NCI-H187 (cell line): ENCODE measurements at regions not wholly inside any gene's neighbourhood (a gene's known extent, or its start where the extent isn't known, plus 50 kb on each side); places are given as distances from the start of the nearest gene placed in this dataset.

ENCODE experiments used
- DNase-seq, 2 experiments: peaks; one replicate each; lab custom pipeline; 2025; lab: John Stamatoyannopoulos, UW

DNA sequence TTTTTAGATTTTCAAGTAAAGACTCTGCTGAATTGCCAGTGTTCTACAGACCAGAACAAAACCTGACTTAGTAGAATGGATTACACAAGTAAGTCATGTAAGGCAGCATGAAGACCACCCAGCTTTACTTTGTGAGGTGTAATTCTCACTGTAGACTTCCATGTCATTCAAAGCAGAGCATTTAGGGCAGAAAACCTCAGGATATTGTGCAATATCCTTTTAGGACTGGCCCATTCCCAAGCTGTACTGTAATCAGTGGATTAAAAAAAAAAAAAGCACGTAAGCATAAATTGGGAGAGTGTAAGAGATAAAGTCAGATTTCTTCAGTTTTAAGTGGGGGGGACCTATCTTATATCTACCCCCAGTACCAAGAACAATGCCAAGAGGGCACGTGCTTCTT lies 380.5 kb upstream of the PRMT6 start:
- no peak for DNase-seq

DNA sequence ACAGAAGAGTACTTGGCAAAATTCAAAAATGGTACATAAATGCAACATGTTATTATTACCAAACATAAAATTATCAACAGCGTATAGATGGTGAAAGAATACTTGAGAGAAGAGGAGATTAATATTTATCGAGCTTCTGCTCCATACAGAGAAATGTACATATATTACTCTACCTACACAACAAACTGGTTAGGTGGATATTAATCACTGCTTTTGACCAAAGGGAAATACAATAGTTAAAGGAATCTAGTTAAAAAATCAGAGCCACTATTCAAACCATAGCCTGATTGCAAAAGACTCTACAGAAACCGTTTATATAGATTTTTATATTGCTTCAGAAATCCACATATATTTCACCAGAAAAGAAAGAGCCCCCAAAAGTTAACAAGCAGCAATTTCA lies 379.3 kb upstream of the PRMT6 start:
- DNase-seq = no peak

DNA sequence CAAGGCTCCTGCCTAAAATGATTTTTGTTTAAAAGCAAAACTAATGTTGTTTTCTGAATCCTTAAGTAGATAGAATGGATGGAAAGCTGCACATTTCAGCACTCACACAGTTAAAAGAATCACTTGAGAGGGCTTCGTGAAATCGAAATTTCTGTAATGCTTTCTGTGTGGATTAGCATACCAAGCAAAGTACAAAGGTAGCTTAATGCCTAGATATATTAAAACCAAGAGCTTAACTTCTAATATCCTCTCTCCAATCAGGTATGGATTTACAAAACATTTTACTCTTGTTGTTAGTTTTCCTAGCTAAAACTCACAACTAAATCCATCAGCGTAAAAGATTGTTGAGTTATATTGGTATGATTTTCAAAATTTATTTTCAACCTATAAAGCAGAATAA lies 378.8 kb upstream of the PRMT6 start:
- no peak for DNase-seq

DNA sequence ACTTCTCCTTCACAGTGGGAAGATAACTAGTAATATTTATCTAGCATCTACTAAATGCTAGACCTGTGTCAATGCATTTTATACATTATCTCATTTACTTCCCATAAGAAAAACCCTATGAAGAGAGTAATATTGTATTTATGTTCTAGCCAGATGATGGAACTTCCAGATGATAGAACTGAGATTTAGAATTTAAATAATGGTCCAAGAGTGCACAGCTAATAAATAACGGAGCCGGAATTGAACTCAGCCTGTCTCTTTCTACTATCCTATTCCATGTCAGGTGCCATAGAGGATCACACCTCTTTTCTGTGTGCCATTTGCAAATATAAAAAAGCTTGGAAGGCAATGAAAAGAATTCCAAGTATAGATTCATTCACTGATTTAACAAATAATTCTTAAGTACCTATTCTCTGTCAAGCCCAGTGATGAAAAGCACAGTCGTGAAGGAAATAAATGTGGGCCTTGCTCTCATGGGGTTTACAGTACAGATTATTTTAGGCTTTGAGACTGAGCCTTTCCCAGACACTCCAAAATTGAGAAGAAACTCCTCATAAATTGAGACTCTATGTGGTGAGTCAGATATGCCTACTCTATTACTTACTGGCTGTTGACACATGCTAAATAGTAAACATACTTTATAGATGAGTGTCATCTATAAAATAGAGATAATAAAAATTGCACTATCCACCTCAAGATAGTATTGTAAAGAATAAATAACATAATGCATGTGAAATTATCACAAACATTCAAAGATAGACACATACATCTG lies 378.0 kb upstream of the PRMT6 start:
- no peak for DNase-seq

DNA sequence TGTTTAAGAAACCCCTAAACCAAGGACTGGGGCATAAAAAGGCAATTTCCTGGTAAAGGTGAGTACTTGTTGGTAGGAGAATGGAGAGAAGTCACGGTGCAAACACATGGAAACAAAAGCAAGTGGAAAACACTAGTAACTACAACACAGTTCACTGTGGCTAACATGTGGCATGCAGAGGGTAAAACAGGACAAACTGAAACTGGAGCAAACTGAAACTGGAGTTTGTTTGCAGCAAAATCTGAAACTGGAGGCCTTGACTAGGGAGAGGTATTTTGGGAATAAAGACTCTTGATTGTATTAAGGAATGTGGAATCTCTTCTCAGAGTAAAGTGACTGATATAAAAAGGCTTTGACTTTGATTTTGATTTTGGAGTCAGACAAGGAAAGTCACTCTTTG lies 376.3 kb upstream of the PRMT6 start:
- no peak for DNase-seq

DNA sequence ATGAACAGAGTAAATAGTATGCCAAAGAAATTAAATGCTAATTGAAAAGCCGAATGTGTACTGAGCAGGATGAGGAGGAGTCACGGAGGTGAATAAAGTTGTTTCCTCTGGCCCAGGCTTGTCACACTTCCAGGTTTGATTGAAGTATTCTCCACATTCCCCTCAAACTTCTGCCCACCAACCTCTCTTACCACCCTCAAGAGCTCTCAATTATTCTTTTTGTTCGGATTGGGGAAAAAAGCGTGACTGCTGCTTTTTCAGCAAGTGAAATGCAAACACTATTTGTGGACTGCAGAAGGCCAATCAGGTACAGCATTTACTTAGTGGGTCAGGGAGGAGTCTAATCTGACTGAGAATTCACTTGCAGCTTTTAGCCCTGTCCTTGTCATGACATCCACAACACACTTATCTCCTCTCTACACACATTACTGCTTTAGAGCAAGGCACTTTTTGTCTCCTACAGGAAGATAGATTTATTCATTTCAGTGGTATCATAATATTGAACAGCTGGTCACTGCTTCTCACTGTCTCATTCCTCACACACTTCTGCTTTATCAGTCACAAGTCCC lies 375.6 kb upstream of the PRMT6 start:
- no peak for DNase-seq

DNA sequence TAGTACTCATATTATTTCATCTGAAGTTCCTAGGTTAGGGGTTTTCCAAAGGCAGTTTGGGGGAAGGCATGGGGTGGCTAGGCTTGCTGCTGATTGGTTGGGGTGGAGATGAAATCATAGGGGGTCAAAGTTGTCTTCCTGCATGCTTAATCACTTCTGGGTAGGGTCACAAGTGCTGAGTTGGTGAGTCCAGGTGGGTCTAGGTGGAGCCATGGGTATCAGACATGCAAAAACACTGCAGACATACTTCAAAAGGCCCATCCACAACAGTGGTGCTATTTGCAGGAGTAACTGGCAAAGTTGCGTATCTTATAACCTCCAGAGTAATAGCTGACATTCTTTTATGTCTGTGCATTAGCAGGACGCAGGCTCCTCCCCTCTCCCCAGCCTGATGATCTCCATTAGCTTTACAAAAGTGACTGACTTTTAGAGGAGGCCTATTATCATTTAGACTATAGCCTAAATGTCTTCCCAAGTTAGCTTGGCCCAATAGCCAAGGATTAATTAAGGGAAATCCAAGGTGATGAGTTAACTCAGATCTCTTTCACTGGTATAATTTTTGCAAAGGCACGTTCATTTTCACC lies 374.4 kb upstream of the PRMT6 start:
- DNase-seq = no peak

DNA sequence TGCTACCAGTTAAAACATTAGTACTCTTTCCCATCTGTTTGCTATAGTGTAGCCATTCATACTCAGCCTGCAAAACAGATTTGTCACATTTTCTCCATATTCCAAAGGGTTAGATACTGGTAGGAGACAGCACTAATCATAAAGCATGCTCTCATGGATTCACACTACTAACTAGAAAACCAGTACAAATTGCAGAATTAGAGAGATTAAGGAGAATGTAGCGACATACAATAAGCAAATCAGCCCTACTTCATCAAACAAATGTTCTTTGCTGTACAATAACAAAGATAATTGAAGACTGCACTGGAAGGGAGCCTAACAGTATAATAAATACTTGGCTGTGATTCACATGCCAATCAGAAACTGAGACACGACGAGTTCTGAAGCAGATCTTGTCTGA lies 368.0 kb upstream of the PRMT6 start:
- no peak for DNase-seq

DNA sequence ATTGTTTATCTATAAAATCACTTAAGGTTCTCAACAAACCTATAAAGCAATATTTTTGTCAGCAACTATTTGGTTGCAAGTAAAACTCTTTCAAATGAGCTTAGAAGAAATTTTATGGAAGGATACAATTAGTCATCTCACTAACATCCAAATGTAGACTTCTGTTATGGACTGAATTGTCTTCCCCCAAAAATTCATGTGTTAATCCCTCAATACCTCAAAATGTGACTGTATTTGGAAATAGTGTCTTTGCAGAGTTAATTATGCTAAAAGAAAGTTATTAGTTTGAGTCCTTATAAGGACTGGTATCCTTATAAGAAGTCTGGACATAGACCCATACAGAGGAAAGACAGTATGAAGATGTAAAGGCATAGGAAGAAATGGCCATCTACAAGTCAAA lies 357.8 kb upstream of the PRMT6 start:
- no peak for DNase-seq

DNA sequence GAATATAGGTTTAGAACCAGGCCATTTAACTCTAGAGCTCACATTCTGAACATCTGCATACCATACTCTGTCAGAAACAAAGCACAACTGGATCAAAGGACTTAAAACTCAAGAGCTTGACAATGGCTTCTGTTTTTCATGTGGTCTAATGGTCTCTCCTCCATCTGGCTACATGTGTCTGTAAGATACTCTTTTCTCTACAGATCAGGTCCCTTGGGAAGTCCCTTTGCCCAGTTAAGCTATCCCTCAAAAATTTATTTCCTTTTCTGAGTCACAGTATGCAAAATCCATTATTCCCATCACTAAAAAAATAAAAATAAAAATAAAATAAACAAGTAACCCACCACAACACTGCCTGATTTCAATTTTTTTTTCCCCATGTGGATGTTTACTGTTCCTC lies 357.0 kb upstream of the PRMT6 start:
- DNase-seq = no peak

DNA sequence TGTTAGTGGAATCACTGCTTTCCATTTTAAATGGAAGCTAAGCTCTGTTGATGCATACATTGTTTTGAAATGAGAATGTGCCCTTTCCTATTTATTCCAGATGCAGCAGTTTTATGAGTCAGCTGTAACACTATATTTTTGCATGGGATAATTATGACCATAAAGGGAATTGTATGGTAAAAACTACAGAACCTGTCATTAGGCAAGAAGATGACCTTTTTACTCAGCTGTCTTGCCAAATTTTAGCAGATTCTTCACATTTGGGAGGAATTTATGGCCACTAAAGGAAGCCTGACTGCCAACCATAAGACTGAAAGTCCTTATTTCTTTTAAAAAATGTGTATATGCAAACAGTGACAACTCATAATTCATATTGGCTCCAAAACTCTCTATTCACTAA lies 356.3 kb upstream of the PRMT6 start:
- DNase-seq = no peak

DNA sequence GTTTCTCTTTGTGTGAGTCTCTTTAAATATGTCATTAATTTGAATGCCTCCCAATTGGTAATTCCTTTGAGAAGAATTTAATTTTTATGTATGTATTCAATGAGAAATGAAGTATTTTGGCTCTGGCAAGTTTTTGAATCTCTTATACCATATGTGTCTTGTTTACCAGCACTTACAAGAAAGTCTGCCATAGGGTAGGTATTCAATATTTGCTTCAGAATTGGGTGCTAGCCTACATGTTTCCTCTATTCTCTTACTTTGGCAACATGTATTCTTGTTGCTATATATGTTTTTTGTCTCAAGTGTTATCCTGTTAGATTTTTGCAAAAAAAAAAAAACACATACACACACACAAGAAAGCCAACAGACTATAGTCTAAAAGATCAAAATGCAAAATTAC lies 350.5 kb upstream of the PRMT6 start:
- DNase-seq = no peak

DNA sequence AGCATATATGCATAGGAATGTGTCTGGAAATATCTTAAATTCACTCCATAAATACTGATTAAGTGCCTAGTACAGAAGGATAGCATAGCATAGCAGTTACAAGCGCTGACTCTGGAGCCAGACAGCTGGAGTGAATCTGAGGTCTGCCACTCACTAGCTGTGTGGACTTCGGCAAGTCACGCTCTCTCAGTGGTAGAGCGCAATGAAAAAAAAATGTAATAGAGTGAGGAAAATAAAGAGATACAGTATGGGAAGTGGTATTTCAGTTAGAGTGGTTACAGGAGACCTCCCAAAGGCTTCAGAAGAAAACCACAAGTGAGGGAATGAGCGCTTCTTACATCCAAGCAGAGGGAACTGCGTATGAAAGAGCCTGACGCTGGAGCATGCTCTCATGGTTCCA lies 338.9 kb upstream of the PRMT6 start:
- no peak for DNase-seq

DNA sequence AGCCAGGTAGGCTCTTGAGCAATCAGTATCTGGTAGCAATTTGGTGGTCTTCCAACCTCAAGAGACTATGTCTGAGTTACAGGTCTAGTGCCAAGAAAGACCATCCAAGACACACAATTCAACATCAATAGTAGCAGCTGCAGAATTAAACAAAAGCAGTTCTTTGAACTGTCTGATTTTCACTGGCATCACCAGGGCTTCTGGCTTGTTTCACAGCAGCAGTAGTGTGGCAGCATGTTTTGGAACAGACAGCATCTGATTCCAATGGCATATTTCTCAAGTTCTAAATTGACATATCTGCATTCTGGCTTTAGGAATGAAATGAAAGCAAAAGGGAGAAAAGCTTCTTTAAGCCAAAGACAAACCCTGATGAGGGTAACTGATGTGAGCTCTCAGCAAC lies 334.7 kb upstream of the PRMT6 start:
- no peak for DNase-seq

DNA sequence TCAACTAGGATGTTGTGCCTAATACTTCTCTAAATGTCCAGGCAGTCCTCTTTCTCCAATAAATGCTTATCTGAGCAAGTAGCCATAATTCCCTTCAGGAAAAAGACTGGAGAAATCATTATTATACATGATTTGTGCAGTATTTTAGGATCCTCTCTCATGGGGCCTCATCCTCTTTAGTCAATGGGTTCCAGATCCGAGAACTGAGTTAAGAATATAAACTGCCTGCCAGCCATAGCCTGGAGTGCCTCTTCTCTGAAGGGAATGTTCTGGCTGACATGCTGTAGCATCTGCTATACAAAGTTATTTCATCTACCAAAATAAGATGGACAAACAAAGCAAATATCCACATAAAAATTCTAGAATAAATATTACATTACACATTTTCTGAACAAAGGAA lies 334.0 kb upstream of the PRMT6 start:
- no peak for DNase-seq

DNA sequence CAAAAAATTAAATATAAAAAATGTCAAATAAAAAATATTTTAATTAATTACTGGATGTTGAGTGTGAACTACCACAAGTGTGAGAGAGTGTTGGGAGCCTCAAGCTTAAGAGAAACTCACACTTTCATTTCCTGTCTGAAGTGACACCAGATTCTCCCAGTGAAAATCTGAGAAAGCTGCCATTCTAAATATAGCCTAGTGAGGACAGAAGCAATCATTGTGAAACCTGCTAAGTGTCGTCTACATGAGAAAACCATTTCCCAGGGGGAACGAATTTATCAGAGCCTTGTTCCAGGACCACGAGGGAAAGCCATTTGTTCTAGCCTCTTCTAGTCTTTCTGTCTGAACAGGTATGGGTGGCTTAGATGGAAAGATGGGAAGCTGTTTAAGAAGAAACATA lies 329.3 kb upstream of the PRMT6 start:
- DNase-seq = no peak

DNA sequence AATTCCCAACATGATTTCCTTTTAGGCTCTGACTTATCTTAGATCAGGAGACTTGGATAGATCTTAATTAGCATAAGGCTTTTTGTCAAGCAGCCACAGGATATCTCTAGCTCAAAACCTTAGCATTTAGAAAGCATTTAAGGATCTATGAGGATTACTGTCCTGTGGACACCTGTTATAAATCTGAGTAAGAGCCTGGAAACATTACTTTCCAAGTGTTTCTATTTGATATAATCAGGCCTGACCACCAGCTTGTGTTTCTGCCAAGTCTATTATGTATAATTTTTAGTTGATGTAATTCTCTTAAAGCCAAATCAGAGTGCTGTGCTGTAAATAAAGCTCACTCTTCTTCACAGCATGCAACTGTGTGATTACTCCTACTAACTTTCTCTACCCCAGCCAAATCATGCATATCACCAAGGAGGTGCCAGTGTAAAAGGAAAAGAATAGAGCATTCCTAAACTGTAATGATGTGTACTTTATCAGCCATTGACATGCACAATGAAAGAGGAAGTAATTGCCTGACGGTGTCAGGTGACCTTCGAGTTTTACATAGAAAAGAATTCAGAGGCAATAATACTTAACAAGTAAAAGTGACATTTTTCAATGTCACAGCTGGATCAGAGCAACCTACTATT lies 309.9 kb upstream of the PRMT6 start:
- no peak for DNase-seq

DNA sequence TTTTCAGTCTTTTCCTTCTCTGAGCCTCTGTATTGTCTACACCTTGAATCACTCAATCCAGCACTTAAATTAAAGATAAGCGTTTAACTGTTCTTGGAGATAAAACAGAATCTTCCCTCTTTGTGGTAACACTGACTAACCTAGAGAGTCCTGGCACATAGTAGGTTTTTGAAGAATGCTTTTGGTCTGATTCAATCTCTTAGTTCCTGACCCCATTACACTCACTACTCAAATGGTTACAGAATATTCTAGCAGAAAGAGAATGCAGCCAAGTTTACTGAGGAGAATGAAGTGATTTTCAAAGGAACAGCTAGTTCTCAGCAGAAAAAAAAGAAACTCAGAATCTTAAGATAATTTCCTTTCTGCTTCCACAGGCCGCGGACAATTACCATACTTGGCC lies 309.2 kb upstream of the PRMT6 start:
- DNase-seq = no peak

DNA sequence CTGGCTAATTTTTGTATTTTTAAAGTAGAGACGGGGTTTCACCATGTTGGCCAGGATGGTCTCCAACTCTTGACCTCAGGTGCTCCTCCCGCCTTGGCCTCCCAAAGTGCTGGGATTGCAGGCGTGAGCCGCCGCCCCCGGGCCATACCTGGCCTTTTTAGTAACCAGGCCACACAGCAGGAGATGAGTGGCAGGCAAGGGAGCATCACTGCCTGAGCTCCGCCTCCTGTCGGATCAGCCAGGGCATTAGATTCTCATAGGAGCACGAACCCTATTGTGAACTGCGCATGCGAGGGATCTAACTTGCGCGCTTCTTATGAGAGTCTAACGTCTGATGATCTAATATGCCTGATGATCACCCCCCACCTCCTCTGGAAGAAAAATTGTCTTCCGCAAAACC lies 308.7 kb upstream of the PRMT6 start:
- no peak for DNase-seq

DNA sequence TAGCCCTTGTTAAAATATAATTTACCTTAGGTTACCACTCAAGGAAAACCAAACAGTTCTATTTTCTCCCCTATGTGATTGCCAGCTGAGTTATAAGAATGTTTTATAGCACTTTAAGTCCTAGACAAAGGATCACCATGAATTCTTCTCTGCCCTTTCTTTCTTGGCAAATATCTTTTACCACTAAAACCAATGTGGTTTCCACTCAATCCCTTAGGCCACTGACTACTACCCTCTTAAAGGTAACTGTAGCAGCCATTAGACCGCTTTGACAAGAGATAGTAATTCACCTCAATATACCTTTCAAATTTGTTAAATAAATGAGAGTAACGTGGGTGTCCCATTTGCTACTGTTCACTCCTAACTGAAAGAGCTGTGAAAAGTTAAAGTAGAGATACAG lies 307.9 kb upstream of the PRMT6 start:
- DNase-seq = no peak

DNA sequence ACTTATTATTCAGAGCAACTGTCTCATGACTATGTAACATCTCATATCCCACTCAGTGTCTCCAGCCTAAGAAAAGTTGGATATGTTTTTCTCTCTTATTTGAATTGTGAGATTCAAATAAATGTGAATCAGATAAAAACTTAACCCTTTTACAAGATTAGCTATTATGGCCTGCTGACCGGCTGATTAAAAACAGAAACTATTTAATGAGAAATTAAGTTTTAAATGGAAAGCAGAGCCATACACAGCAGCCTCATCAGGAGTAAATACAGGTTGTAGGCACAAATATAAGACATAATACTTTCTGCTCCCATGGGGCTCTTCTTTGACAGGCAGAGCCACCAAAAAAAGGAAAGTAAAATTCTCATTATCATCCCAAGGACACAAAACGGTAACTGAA lies 307.0 kb upstream of the PRMT6 start:
- DNase-seq = no peak

DNA sequence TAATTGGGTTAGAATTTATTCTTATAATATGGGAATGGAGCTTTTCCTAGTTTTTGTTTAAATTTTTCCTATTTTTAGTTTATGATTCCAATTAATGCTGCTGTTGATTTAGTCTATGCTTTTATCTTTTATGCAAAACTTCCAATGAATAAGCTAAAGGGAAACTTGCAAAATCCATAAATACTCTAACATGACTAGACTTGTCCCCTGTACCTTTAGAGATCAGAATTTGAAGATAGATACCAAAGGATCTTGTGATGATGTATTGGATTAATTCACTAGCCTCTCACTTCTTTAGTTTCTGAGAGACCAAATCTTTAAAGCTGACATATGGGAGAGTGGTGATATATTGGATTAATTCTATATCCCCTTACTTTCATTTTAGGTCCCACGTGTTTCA lies 306.6 kb upstream of the PRMT6 start:
- no peak for DNase-seq

DNA sequence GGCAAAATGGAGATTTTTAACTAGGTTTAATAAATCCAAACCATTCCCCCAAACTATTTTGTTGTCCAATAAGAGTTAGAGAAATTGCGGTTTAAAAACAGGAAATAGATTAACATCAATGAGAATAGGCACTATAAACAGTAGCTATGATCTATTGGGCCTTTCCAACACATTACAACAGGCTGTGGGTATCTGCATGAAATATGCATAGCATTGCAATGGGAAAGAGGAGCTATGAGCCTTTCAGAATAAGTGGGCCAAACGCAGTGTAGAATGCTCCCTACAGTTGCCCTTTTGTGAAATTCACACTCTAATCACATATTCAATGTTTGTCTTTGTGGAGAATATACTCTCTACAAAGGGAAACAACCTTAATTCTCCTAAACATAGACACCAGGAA lies 305.5 kb upstream of the PRMT6 start:
- no peak for DNase-seq
